GM19240 (cell line): ENCODE measurements at regions not wholly inside any gene's neighbourhood (a gene's known extent, or its start where the extent isn't known, plus 50 kb on each side); places are given as distances from the start of the nearest gene placed in this dataset.
"Not testable (repeated sequence)": the region's sequence is repeated elsewhere in the genome, so short reads cannot be mapped to it uniquely, and the experiment has no call there.

ENCODE experiments used
- DNase-seq: peaks from one replicate; pipeline ENCODE4 v3.0.0; 2011; ENCODE audit warnings: low spot score; ENCODE audit not compliant: insufficient read length

DNA sequence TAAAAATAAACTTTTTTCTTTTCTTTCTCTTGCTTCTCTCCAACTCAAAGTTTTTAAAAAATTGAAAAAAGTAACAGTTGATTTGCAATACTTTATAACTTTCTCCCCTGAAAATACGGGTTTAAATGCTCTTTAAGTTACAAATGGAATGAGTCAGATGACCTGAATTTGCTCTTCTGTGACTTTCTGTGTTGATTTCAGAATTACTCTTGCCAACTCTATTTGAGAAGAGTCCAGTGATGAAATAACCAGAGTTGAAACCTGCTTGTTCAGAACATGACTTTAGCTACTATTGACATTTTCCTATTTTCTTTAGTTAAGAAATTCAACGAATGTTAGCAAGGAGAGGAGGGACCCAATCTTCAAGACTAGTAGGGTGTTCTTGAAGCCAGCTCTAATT, 146.1 kb upstream of the ZSWIM2 start:
- no peak for DNase-seq

- DNase-seq = no peak
Observed at GRCh38 chr2:186992597-186992996, 143.6 kb upstream of the ZSWIM2 start.

DNA sequence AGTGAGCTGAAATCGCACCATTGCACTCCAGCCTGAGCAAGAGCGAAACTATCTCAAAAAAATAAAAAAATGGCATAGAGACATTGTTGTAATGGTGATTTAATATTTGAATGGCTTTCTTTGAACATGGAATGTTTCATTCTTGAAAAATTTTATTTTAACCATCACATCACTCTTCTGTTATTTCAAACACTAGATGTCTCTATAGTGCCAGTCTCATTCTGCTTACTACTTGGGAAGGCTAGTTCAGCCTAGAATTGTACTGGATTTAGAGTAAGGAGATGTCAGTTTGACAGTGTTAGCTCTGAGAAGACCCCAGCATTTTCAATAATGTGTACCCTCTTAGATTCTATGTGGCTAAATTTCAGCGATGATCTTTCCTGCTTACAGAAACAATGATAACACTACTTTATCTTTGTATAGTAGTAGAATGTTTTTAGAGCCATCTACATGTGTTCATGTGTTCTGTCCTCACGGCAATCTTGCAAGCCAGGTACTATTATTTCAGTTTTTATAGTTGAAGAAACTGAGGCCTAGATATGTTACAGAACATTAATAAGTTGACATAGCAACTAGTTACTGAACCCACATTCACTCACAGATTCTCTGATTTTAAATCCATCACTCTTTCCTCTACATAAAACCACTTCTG, 142.9 kb upstream of the ZSWIM2 start:
- DNase-seq = no peak

GRCh38 chr2:186984966-186985365, 136.0 kb upstream of the ZSWIM2 start:
- no peak for DNase-seq

DNA sequence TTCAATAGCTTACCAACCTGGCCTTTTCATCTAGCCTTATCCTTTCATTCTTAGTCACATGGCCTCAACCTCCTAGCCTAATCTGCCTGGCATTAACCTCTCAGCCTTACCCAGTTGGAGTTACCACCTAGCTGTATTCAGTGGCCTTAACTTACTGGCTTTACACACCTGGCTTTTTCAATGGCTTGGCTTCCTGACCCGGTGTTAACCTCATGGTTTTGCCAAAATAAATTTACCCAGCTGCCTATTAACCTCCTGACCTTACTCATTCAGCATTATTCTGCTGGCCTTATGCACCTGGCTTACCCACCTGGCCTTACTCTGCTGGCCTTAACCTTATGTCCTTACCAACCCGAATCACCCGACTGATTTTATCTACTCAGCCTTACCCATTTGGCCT, 135.5 kb upstream of the ZSWIM2 start:
- DNase-seq = no peak

DNA sequence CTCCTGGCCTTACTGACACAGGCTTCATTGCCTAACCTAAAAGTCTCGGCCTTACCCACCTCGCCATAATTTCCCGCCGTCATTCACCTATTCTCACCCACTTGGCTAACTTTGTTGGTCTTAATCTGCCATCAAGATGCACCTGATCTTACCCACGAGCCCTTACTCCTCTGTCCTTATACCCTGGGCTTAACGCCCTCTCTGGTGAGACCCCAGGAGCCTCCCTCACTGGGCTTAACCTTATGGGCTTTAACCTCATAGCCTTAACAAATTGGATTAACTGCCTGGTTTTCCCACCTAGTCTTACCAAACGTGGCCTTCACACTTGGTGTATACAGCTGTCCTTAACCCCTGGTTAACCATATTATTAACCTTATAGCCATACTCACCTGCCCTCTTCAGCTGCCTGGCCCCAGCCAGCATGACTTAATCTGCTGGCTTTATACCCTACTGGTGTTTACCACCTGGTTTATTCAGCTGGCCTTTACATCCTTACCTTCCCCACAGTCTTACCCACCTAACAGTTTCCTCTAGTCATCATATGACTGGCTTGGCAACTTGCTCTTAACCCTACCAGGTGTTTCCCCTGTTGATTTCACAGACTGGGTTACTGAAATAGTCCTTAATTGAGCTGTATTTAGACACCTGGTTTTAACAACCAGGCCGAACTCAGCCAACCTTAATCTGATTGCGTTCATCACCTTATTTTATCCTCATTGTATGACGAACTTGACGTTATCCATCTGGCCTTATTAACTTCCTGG, 132.0 kb upstream of the ZSWIM2 start:
- no peak for DNase-seq

GRCh38 chr2:186980117-186980442, 131.1 kb upstream of the ZSWIM2 start:
- DNase-seq = no peak

GRCh38 chr2:186979439-186980116, 130.6 kb upstream of the ZSWIM2 start:
- DNase-seq = no peak

- DNase-seq = no peak
Observed at GRCh38 chr2:186977433-186978045, 128.6 kb upstream of the ZSWIM2 start.

DNA sequence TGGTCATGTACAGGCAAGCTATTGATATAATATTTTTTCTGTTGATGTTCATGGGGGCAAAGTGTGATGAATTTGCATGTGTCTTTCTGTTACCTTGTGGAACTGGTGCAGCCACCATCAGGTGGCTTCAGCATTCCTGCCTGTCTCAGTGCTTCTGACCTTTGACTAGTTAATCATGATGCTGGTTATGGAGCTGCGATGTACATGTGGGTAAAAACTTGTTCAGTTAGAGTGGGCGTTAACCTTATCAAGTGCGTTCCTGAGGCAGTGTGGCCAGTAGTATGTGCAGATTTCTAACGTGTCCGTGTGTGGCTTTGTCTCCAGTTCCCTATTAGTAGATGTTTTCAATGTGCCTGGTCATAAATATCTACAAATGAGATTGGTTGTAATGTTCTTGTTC, 127.4 kb upstream of the ZSWIM2 start:
- DNase-seq = no peak

- no peak for DNase-seq
Observed at GRCh38 chr2:186972281-186972970, 123.5 kb upstream of the ZSWIM2 start.

- DNase-seq = peak; percentile 35
Observed at GRCh38 chr2:186968277-186968676, 119.3 kb upstream of the ZSWIM2 start.

DNA sequence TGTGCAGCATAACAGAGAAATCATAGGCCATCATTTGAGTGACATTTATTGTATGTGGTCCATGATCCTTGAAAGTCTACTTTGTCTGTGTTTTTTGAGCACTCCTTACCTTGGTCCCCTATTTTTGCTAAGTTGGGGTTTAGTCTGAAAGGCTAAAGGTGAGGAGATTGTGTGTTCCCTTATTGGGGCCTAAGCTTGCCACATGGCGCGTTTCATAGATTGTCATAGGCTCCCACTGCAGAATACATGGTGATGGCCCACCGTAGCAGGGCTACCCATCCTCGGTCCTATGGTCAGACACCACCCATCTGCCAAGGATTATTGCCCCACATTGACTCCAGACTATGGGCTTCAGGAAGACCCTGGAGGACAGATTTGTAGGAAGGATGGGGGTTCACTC, 117.0 kb upstream of the ZSWIM2 start:
- no peak for DNase-seq

GRCh38 chr2:186962085-186962747, 113.2 kb upstream of the ZSWIM2 start:
- no peak for DNase-seq

DNA sequence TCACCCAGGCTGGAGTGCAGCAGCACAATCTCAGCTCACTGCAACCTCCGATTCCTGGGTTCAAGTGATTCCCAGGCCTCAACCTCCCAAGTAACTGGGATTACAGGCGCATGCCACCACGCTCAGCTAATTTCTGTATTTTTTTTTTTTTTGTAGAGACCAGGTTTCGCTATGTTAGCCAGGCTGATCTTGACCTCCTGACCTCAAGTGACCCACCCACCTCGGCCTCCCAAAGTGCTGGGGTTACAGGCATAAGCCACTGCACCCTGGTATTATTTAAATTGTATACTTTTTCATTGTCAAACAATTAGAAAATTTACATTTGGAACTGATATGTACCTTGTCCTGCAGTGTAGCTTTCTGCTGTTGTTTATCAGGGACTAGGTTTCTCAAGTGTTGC, 111.3 kb upstream of the ZSWIM2 start:
- not testable (repeated sequence) for DNase-seq

DNA sequence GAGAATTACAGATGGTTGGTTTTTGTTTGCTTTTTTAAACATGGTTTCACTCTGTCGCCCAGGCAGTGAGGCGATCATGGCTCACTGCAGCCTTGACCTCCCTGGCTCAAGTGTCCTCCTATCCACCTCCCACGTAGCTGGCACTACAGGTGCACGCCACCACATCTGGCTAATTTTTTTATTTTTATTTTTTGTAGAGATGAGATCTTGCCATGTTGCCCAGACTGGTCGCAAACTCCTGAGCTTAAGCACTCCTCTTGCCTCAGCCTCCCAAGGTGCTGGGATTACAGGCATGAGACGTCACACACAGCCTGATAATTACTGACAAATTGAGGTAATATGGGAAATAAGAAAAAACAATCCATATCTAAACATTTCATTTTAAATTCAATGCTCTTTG, 110.5 kb upstream of the ZSWIM2 start:
- DNase-seq = no peak

DNA sequence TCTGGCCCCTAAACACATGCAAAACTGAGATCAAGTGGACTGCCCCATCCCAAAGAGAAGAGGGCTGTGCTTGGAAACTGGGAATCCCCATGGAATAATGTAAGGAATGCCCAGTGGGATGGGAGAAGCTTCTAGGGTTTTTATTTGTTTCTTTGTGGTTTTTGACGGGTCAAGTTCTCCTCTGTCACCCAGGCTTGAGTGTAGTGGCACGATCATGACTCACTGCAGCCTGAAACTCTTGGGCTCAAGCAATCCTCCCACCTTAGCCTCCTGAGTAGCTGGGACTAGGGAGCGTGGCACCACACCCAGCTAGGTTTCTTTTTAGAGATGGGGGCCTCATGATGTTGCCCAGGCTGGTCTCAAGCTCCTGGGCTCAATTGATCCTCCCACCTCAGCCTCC, 101.7 kb upstream of the ZSWIM2 start:
- no peak for DNase-seq

DNA sequence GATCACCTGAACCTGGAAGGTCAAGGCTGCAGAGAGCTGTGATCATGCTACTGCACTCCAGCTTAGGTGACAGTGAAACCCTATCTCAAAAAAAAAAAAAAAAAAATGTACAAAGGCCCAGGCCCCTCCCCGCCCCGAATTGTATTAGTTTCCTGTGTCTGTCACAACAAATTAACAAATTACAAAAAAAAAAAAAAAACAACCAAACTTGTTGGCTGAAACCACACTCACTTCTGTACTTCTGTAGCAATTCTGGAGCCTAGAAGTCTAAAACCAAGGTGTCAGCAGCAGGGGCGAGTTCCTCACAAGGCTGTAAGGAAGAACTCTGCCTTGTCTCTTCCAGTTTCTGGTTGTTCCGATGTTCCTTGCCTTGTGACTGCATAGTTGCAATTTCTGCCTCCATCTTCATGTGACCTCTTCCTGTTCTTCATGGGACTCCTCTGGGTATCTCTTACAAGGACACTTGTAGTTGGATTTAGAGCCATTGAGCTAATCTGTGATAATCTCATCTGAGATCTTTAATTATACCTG, 100.8 kb upstream of the ZSWIM2 start:
- no peak for DNase-seq

GRCh38 chr2:186947516-186947915, 98.5 kb upstream of the ZSWIM2 start:
- DNase-seq = no peak

GRCh38 chr2:186946896-186947467, 98.0 kb upstream of the ZSWIM2 start:
- no peak for DNase-seq

DNA sequence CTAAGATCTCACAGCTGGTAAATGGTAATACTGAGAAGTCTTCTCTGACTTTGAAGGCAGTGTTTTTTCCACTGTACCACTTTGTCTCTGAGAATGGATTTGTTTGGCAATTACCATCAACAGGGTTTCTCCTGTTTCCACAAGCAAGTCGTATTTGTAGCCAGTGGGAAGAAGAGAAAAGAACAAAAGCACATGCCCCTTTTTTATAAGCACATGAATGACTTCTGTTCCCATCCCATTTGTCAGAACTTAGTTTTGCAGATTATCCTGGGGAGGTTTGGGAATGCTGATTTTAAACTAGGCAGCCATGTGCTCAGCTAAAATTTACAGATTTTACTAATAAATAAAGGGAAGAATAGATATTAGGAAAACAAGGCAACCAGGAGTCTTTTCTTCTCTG, 92.9 kb upstream of the ZSWIM2 start:
- DNase-seq = no peak
